H1 (cell line): ENCODE measurements at regions not wholly inside any gene's neighbourhood (a gene's known extent, or its start where the extent isn't known, plus 50 kb on each side); places are given as distances from the start of the nearest gene placed in this dataset.

ENCODE experiments used
- CTCF ChIA-PET: fragments of 300-600 bp; sonication (Branson Sonifier 250); formaldehyde crosslinking; loops from one replicate; lab custom pipeline; 2021; ENCODE audit not compliant: partially characterized antibody; lab: Charles Lee
- POLR2A ChIA-PET: fragments of 300-600 bp; sonication (Branson Sonifier 250); formaldehyde crosslinking; loops from one replicate; lab custom pipeline; 2021; ENCODE audit warnings: inconsistent platforms; ENCODE audit not compliant: partially characterized antibody; lab: Charles Lee
- DNase-seq, 2 experiments: peaks; one replicate each; pipeline versions ENCODE4 v3.0.0 to v3.0.0-alpha.2; 2010 to 2022; ENCODE audit warnings: low spot score in 2 of 2, low read depth in 1 of 2, mixed read lengths in 1 of 2
- FAIRE-seq: peaks from 2 replicates; lab custom pipeline; 2011; peaks lifted over from hg19 to GRCh38; lab: Jason Lieb, UNC
- H2AFZ ChIP-seq: 2 replicates; pipeline ENCODE4 v1.8.1; 2012; ENCODE audit warnings: low read length, inconsistent platforms
- H2AK5ac ChIP-seq: 2 replicates; pipeline ENCODE4 v1.6.1; 2013; ENCODE audit warnings: low read depth, low read length
- H2BK120ac ChIP-seq: replicated peaks from 2 replicates; pipeline ENCODE3; 2013; ENCODE audit warnings: low read depth, low read length, inconsistent platforms
- H2BK12ac ChIP-seq: 2 replicates; pipeline ENCODE4 v1.6.1; 2013; ENCODE audit warnings: low read depth, low read length
- H2BK15ac ChIP-seq: 2 replicates; pipeline ENCODE4 v1.6.1; 2013; ENCODE audit warnings: low read length
- H2BK20ac ChIP-seq: 2 replicates; pipeline ENCODE4 v1.6.1; 2013; ENCODE audit warnings: low read length
- H2BK5ac ChIP-seq: 2 replicates; pipeline ENCODE4 v1.6.1; 2013; ENCODE audit warnings: low read depth, low read length
- H3K14ac ChIP-seq: 2 replicates; pipeline ENCODE4 v1.6.1; 2013; ENCODE audit warnings: inconsistent platforms; ENCODE audit not compliant: insufficient read length
- H3K18ac ChIP-seq: 2 replicates; pipeline ENCODE4 v1.6.1; 2013; ENCODE audit warnings: low read length; ENCODE audit errors: extremely low read depth
- H3K23ac ChIP-seq: 2 replicates; pipeline ENCODE4 v1.6.1; 2013; ENCODE audit warnings: inconsistent platforms; ENCODE audit not compliant: insufficient read length
- H3K23me2 ChIP-seq: 2 replicates; pipeline ENCODE4 v1.6.1; 2013; ENCODE audit warnings: low read depth, low read length
- H3K27ac ChIP-seq: 2 replicates; pipeline ENCODE4 v1.6.1; 2011; ENCODE audit warnings: low read depth, low read length, inconsistent platforms
- H3K27me3 ChIP-seq, 4 experiments: replicated peaks in 1 of 4; 1 replicate in 1 of 4; 2 replicates in 3 of 4; pipeline versions ENCODE4 v1.6.1 to v1.8.1; 2011 to 2013; ENCODE audit warnings: low read length in 3 of 4, mild to moderate bottlenecking in 3 of 4, inconsistent platforms in 2 of 4, mixed read lengths in 2 of 4, moderate library complexity in 1 of 4; ENCODE audit not compliant: control insufficient read depth in 3 of 4, insufficient read depth in 3 of 4; ENCODE audit errors: extremely low read depth in 1 of 4
- H3K36me3 ChIP-seq, 4 experiments: 2 replicates each; pipeline versions ENCODE4 v1.6.1 to v1.8.1; 2011 to 2013; ENCODE audit warnings: mild to moderate bottlenecking in 4 of 4, low read length in 3 of 4, moderate library complexity in 2 of 4, control low read depth in 1 of 4, inconsistent platforms in 1 of 4; ENCODE audit not compliant: insufficient read depth in 4 of 4, control insufficient read depth in 2 of 4
- H3K4ac ChIP-seq: replicated peaks from 2 replicates; pipeline ENCODE3; 2013; ENCODE audit warnings: low read length, low read depth, mixed read lengths, inconsistent platforms; ENCODE audit not compliant: insufficient read length
- H3K4me1 ChIP-seq, 4 experiments: replicated peaks in 1 of 4; 1 replicate in 1 of 4; 2 replicates in 3 of 4; pipeline versions ENCODE4 v1.6.1 to v1.8.1; 2011 to 2013; ENCODE audit warnings: low read length in 3 of 4, inconsistent platforms in 2 of 4, mixed read lengths in 1 of 4; ENCODE audit not compliant: insufficient read depth in 4 of 4, control insufficient read depth in 3 of 4
- H3K4me2 ChIP-seq, 2 experiments: 2 replicates each; pipeline versions ENCODE4 v1.6.1 to v1.8.1; 2011 to 2013; ENCODE audit warnings: low read depth in 2 of 2, low read length in 2 of 2, control low read depth in 1 of 2, inconsistent platforms in 1 of 2, mild to moderate bottlenecking in 1 of 2; ENCODE audit not compliant: insufficient read depth in 1 of 2
- H3K4me3 ChIP-seq, 4 experiments: fragments of 200-600, 300-600 bp in 1 of 4; sonication (generic), shearing (Covaris generic), sonication (Bioruptor Twin) in 1 of 4; 2 replicates each; pipeline versions ENCODE4 v1.5.1 to v1.8.1; 2011 to 2016; ENCODE audit warnings: low read length in 4 of 4, low read depth in 3 of 4, control low read depth in 2 of 4, inconsistent platforms in 2 of 4, mild to moderate bottlenecking in 2 of 4, mixed read lengths in 1 of 4, moderate library complexity in 1 of 4; ENCODE audit not compliant: insufficient read depth in 2 of 4; ENCODE audit errors: extremely low read depth in 1 of 4
- H3K56ac ChIP-seq: replicated peaks from 2 replicates; pipeline ENCODE3; 2013; ENCODE audit warnings: low read depth, mild to moderate bottlenecking, mixed read lengths, low read length, inconsistent platforms; ENCODE audit not compliant: insufficient read length
- H3K79me1 ChIP-seq: 2 replicates; pipeline ENCODE4 v1.6.1; 2013; ENCODE audit warnings: low read depth, low read length, control low read depth
- H3K79me2 ChIP-seq, 2 experiments: 2 replicates each; pipeline versions ENCODE4 v1.6.1 to v1.8.1; 2012 to 2013; ENCODE audit warnings: low read length in 2 of 2, mild to moderate bottlenecking in 2 of 2, inconsistent platforms in 1 of 2; ENCODE audit not compliant: insufficient read depth in 2 of 2, control insufficient read depth in 1 of 2
- H3K9ac ChIP-seq, 4 experiments: replicated peaks in 1 of 4; 1 replicate in 1 of 4; 2 replicates in 3 of 4; pipeline versions ENCODE4 v1.6.1 to v1.8.1; 2011 to 2013; ENCODE audit warnings: low read depth in 3 of 4, low read length in 3 of 4, control low read depth in 2 of 4, mild to moderate bottlenecking in 2 of 4, moderate library complexity in 2 of 4, inconsistent platforms in 1 of 4; ENCODE audit errors: extremely low read depth in 1 of 4
- H3K9me3 ChIP-seq, 2 experiments: 2 replicates each; pipeline versions ENCODE4 v1.6.1 to v1.8.1; 2012 to 2013; ENCODE audit warnings: mild to moderate bottlenecking in 2 of 2, moderate library complexity in 2 of 2, control low read depth in 1 of 2, inconsistent platforms in 1 of 2, low read depth in 1 of 2, low read length in 1 of 2, mixed read lengths in 1 of 2; ENCODE audit not compliant: insufficient read depth in 2 of 2
- H4K20me1 ChIP-seq, 2 experiments: replicated peaks in 1 of 2; 2 replicates each; pipeline versions ENCODE3 to v1.8.1; 2011 to 2013; ENCODE audit warnings: inconsistent platforms in 2 of 2, low read length in 2 of 2, mild to moderate bottlenecking in 1 of 2; ENCODE audit not compliant: insufficient read depth in 2 of 2, control insufficient read depth in 1 of 2
- H4K5ac ChIP-seq: 2 replicates; pipeline ENCODE4 v1.6.1; 2013; ENCODE audit warnings: low read length, low read depth, mixed read lengths, inconsistent platforms; ENCODE audit not compliant: insufficient read length
- H4K8ac ChIP-seq: 2 replicates; pipeline ENCODE4 v1.8.0; 2013; ENCODE audit warnings: mild to moderate bottlenecking, moderate library complexity, low read length, inconsistent platforms; ENCODE audit not compliant: insufficient read depth; ENCODE audit errors: extremely low read depth
- H4K91ac ChIP-seq: replicated peaks from 2 replicates; pipeline ENCODE3; 2013; ENCODE audit warnings: low read length, mixed read lengths, inconsistent platforms; ENCODE audit not compliant: insufficient read length
- BRCA1 ChIP-seq: IDR thresholded peaks from 2 replicates; pipeline ENCODE4 v1.6.1; 2012; ENCODE audit warnings: low read depth, low read length, improper control_type of control experiment
- CTBP2 ChIP-seq: IDR thresholded peaks from 2 replicates; pipeline ENCODE4 v1.7.0; 2011; ENCODE audit warnings: borderline replicate concordance, mild to moderate bottlenecking, moderate library complexity, mixed read lengths, low read length; ENCODE audit not compliant: insufficient read depth, insufficient read length
- CTCF ChIP-seq, 3 experiments: IDR thresholded peaks; 1 replicate in 2 of 3; 2 replicates in 1 of 3; pipeline versions ENCODE4 v1.5.1 to v1.6.1; 2011; ENCODE audit warnings: low read length in 3 of 3, mild to moderate bottlenecking in 3 of 3, inconsistent platforms in 2 of 3, low read depth in 1 of 3, moderate library complexity in 1 of 3; ENCODE audit not compliant: insufficient read depth in 1 of 3; ENCODE audit errors: control extremely low read depth in 1 of 3
- GTF2F1 ChIP-seq: IDR thresholded peaks from 2 replicates; pipeline ENCODE4 v1.6.1; 2012; ENCODE audit warnings: low read depth, low read length, improper control_type of control experiment, borderline replicate concordance
- RAD21 ChIP-seq, 2 experiments: IDR thresholded peaks in 1 of 2; conservative IDR thresholded peaks in 1 of 2; 2 replicates each; pipeline ENCODE4 v1.6.1; 2011; ENCODE audit warnings: low read depth in 2 of 2, low read length in 2 of 2, improper control_type of control experiment in 1 of 2, inconsistent platforms in 1 of 2, mild to moderate bottlenecking in 1 of 2, moderate library complexity in 1 of 2
- RFX5 ChIP-seq: IDR thresholded peaks from 2 replicates; pipeline ENCODE4 v1.6.1; 2011; ENCODE audit warnings: low read depth, low read length, improper control_type of control experiment, borderline replicate concordance
- TAF7 ChIP-seq: optimal IDR thresholded peaks from 2 replicates; pipeline ENCODE3; 2011; ENCODE audit warnings: low read depth, mild to moderate bottlenecking, inconsistent platforms, low read length, moderate library complexity, borderline replicate concordance
- YY1 ChIP-seq: IDR thresholded peaks from 2 replicates; pipeline ENCODE4 v1.6.1; 2011; ENCODE audit warnings: low read depth, mild to moderate bottlenecking, low read length
- WGBS, 2 experiments: shearing (Covaris generic) in 1 of 2; methylation state at CpG; one replicate each; pipeline versions ENCODE4 v1.1.6 to v1.1.7; 2013 to 2015; ENCODE audit warnings: low lambda C conversion rate in 2 of 2, mixed read lengths in 2 of 2, inconsistent platforms in 1 of 2, low coverage in 1 of 2, missing lambda C conversion rate in 1 of 2; ENCODE audit not compliant: insufficient replicate concordance in 2 of 2, insufficient coverage in 1 of 2, insufficient read length in 1 of 2; ENCODE audit errors: extremely low coverage in 1 of 2, missing lambda C conversion rate in 1 of 2; 5-methylcytosine and 5-hydroxymethylcytosine counted together

GRCh38 chr5:39521098-39521860, 96.5 kb upstream of the DAB2 start:
- no peaks in the 10 kb centered on the region for H3K36me3 ChIP-seq
- no peak for TF ChIP-seq YY1
- no peak for TF ChIP-seq BRCA1
- TF ChIP-seq GTF2F1 = no peak
- TF ChIP-seq CTBP2 = no peak
- TF ChIP-seq TAF7 = no peak
- TF ChIP-seq RAD21 (IDR thresholded peaks at IDR 0.05 in 1 of 2, conservative IDR thresholded peaks at IDR 0.05 in 1 of 2; ENCODE audit: low read depth in 2 of 2, low read length in 2 of 2) = no peak
- no peak for TF ChIP-seq RFX5
- no peak for TF ChIP-seq CTCF (IDR thresholded peaks at IDR 0.05; ENCODE audit: control extremely low read depth in 1 of 3, insufficient read depth in 1 of 3, low read depth in 1 of 3, low read length in 3 of 3)
- H2BK120ac ChIP-seq = no peak overlapping the region
- no peak overlapping the region for H3K27ac ChIP-seq
- no peak overlapping the region for H3K4me2 ChIP-seq
- DNase-seq = no peak
- no peaks in the 10 kb centered on the region for H3K23me2 ChIP-seq
- no peak overlapping the region for H2AK5ac ChIP-seq
- H2AFZ ChIP-seq = no peak overlapping the region
- H3K79me1 ChIP-seq = no peaks in the 10 kb centered on the region
- no peak overlapping the region for H3K23ac ChIP-seq
- no peak overlapping the region for H2BK15ac ChIP-seq
- no peak overlapping the region for H3K9ac ChIP-seq
- no peaks in the 10 kb centered on the region for H3K79me2 ChIP-seq
- ChIA-PET CTCF (interaction anchor here (0.6 kb wide), 1 partner anchor 27 kb away, joined by 6 read pairs; no protein-coding TSS in a partner anchor), POLR2A (no interaction called here)
- no peaks in the 10 kb centered on the region for H3K9me3 ChIP-seq
- whole genome bisulfite sequencing, 2 experiments = 82% methylated on average over 2 of the region's 2 CpGs; no CpG with 5 or more reads in 1 of the 2 experiments
- H3K14ac ChIP-seq = no peak overlapping the region
- H2BK20ac ChIP-seq = no peak overlapping the region
- H3K4me3 ChIP-seq = no peak overlapping the region
- H4K8ac ChIP-seq = no peak overlapping the region
- no peak overlapping the region for H3K4ac ChIP-seq
- H3K56ac ChIP-seq = no peak overlapping the region
- no peaks in the 10 kb centered on the region for H3K27me3 ChIP-seq
- H4K20me1 ChIP-seq = no peaks in the 10 kb centered on the region
- no peak overlapping the region for H3K18ac ChIP-seq
- H4K91ac ChIP-seq = no peak overlapping the region
- no peak for FAIRE-seq
- H4K5ac ChIP-seq = no peak overlapping the region
- no peak overlapping the region for H2BK12ac ChIP-seq
- H3K4me1 ChIP-seq = peaks cover 2 to 8% (median 3%) of the 10 kb centered on the region in 4 experiments; a peak in 4 of 7 replicates
- H2BK5ac ChIP-seq = no peak overlapping the region
